GM19043 (cell line): ENCODE measurements at regions not wholly inside any gene's neighbourhood (a gene's known extent, or its start where the extent isn't known, plus 50 kb on each side); places are given as distances from the start of the nearest gene placed in this dataset.

Source experiments
- ATAC-seq: cut with Tn5 transposase; IDR thresholded peaks from one replicate; pipeline ENCODE4 v1.9.1; 2021; ENCODE audit warnings: low read depth; ENCODE audit not compliant: unreplicated experiment

DNA sequence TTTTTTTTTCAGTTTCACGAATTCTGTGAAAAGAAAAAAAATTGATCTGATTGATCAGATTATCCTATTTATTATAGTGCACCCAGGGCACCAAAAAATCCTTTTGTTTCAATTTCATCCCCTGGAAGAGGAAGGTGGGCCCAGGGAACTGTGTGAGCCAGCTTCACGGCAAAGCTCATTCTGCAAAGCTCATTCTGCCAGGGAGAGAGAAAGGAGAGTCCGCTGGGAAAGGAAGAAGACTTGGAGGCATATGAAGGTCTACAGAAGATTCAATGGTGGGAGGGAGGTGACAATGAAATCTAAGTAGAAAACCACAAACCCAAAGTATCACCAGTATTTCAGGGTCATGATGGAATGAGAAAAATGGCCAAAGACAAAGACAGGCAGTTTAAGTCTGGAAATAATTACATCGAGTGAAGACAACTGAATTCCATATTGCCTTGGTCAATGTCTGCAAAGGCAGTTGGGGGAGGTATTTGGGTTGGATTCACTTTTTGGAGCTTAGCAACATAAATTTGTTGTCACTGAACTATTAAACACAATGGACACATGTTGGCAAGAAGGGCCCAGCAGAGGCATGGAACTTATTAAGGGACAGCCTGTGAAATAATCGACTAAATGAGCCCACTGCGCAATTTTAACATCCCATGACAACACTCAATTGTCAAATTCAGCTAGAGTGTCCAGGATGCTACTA is 587.8 kb upstream of the MKI67 start:
- no peak for ATAC-seq

DNA sequence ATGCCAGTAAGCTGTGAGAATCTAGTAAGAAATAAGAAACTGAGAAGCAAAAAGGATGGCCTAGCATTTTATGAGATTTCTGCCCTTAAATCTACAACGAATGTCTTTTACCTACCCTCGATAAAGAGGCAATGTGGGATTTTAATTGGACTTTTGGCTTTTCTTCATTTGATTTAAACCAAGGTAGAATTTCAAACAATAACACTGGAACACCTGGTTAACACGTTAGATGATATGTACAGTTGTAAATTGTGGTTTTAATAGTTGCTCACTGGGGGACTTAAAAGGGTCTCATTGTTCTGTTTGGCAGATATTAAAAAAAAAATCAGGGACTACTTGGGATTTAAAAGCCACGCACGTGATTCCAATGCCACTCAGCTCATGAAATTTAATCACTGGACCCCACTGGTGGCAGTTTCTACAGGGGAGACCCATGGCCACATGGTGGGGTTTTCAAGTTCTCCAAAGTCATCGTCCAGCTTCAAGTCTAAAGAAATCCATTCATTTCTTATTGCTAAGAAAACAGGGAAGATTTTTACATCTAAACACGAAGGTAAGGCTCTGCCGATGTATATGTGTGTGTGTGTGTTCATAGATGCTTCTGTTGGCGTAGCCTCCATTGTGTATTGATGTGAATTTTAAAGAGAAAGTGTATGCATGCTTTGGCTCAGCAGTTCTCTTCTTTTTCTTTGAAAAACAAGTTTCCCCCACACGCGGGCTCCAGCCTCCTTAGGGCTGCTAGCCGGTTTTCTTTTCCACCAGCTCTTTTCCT is 588.6 kb upstream of the MKI67 start:
- ATAC-seq = no peak

DNA sequence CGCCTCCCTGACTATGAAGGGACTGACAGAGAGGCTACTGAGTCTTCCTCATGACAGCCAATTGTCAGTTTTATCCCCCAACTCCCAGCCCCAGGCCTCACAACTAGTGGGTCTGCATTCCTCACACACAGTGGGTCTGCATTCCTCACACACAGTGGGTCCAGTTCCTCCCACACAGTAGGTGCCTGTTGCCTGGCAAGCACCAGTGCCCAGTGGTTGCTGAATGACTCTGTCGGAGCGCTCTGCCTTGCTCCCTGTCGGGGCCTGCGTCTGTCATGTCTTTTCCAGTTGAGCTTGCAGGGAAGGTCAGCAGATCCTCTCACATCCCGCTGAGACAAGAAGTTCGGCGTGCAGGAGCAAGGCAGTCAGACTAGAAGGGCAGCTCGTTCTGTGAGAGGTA is 590.0 kb upstream of the MKI67 start:
- ATAC-seq = no peak

DNA sequence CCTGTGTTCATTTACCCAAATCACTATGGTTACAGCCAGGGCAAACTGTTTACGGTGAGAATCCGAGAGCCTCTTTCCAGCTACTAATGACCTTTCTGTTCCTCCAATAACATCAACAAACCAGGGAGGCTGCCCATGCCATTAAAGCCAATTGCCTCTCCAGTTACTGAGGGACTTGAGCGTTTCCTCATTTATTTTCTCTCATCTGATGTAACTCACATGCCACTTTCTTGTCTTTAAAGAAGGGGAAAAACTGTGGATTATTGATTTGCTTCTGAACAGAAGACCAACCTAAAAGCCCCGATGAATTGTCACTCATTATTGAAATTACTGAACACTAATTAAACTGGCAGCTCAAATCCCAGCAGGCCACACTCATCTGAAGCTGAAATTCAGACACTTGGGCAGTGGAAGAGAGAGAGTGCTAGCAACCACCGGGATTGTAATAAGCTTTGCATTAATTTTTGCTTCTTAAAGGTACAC is 595.8 kb upstream of the MKI67 start:
- no peak for ATAC-seq

DNA sequence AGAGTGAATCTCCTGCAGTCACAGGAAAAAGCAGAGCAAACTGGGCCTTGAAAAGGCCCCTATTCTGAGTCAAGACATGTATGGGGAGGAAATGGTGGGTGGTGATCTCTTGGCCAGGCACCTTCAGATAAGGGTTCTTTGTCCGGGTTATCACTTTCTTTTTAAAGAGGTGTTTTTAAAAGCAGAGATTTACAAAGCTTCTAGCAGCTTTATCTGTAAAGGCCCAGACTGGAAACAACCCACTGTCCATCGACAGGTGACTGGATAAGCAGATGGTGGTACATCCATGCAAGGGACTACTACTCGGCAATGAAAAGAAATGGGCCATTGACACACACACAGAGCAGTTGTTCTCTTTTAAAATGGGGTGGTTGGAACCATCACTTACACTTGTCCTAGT is 596.7 kb upstream of the MKI67 start:
- ATAC-seq = no peak

DNA sequence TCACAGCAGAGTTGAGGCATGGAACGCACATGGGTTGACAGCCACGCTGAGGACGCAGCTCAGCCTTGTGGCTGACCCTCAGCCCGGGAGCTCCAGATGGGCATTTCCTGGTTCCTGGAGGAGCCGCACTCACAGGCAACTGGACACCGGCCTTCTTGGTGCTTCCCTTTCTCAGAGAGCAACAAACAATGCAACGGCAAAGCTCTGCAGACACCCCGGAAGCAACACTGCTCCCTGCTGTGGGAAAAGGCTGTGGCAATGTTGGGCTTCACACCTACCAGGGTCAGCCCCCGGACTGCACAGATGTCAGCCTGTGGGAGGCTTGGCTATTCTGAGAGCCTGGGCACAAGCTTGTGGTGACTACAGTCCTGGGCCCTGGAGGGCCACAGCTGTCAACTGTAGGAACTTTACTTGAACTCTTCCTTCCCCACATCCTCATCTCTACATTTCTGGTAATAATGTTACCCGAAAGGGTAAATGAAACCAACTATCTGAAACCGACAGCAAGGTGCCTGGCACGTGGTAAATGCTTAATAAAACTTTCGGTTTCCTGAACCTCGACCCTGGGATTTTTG is 597.5 kb upstream of the MKI67 start:
- no peak for ATAC-seq

DNA sequence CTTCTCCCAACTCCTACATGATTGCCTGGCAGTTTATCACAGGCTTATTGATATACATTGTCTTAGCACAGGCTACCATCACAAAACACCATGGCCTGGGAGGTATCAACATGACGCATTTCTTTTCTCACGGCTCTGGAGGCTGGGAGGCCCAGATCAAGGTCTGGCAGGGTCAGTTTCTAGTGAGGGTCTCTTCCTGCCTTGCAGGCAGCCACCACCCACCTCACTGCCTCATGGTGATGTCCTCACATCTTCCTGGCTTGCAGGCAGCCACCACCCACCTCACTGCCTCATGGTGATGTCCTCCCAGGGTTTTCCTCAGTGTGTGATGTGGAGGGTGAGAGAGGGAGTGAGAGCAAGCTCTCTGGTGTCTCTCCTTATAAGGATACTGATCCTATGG is 599.3 kb upstream of the MKI67 start:
- ATAC-seq = no peak

DNA sequence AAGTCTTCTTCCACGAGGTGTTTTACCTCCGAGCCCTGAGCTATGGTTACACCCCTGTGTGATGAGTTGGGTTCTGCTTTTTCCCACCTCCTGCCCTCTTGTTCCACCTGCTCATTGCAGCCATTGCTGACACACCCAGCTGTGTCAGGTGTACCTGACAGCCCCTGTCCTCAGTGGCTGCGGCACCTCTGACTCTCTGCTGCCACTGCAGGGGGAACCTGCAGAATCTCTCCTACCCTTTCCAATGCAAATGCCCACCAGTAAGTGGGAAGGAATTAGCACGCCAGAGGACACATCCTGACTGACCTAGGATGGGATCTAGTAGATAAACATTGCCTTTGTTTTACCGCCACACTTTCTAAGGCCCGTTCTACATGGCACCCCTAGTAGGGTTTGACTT is 600.9 kb upstream of the MKI67 start:
- no peak for ATAC-seq

DNA sequence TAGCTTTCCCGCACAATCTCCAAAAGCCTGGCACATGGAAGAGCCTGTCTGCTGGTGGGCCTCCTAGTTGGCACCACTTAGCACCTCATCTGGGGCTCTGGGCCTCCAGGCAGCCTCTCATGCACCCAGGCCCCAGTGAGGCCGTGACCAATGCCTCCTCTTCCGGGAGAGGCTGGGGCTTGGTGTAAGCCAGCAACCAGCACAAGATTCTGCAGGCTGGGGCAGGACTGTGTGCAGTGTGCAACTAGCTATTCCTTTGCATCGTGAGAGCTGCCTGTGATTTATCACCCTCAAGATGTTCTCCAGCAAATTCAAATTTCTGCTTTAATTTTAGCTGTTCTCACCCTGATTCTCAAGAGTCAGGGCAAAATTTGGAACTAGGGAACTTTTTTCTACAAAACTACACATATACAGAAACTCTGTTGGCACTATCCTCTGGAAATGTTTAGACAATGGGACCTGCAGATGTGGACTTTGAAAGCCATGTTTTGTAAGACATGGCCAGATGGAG is 603.7 kb upstream of the MKI67 start:
- ATAC-seq = no peak

DNA sequence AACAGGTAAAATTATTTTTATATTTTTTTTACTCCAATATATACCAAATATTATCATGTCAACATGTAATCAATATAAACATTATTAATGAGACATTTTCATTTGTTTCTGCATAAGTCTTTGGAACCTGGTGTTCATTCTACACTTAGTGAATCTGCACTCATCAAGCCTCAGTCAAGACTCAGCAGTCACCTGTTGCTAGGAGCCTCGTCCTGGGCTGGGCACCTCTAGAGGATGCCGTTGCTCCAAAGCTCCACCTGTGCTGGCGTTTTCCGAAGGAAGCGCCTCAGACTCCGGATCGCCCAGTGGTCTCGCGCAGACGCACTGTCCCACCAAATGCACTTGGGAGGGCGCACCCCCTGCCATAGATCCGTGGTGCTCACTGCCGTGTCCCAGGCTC is 604.7 kb upstream of the MKI67 start:
- ATAC-seq = no peak

DNA sequence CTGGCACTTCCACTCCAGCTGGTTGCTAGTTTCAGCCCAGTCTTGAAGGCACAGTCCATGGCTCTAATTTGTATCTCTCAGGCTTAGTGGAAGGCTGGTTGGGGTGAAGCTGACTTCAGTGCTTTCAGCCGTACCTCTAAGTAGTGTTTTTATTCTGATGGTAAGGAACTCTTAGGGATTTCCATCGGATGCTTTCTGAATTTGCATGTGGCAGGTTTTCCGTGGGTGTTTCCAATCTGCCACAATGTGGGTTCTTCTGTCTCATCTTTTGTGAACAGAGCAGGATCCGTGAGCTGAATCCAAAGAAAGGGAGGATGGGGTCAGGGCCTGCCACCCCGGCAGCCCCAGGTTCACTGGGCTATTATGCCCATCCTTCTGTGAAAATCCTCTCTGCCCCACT is 607.9 kb upstream of the MKI67 start:
- ATAC-seq = no peak

DNA sequence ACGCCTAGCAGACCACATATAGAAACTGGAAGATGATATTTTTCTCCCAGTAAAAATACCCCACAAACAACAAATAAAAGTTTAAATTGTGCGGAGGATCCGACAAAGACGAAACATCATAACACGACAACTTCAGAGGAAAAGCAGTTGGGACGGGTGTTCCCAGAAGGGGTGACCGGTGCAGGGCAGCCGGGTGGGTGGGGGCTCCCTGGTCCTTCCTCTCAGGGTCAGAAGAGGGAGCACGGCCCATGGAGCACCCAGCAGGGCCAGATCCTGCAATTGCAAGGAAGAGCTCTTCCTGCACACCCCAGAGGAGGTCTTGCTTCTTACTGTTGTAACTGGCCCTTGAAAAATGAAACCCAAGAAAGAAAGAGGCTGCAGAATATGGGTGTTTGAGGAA is 608.5 kb upstream of the MKI67 start:
- ATAC-seq = no peak

DNA sequence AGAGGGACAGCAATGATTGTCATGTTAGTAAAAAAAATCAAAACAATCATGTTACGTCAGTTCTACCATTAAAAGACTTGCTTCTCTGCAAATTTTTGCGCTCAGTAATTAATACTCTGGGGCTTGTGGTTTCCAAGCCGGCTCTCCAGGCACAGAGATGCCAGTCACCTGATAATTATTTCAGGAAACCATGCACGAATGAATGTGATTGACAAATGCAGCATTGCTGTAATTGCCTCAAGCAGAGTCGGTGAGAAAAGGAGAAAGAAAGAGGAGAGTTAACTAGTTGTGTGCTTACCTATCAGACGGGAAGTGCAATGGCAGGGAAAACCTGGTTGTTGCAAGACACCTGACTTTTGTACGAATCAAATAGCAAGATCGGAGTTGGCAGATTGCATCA is 609.8 kb upstream of the MKI67 start:
- no peak for ATAC-seq

DNA sequence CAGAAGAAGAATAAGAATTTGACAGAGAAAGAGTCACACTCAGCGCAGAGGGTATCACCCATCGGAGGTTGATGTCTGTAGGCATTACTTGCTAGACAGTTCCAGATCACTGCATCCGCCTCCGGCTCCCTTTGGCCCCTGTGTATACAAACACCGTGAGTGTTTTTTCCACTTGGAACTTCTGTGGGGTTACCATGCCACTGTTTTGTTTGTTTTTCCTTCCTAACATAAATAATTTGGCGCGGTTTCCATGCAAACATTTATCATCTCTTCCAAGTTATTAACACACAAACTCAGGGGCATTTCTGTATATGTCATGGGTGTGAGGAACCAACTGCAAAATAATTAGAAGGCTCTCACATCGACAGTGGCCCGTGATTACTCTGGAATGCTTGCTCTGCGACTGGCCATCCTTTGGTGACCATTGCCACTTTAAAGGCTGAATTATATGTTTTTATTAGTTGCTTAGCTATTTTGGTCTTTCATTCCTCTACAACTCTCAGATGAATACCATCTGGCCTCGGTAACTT is 612.2 kb upstream of the MKI67 start:
- no peak for ATAC-seq

DNA sequence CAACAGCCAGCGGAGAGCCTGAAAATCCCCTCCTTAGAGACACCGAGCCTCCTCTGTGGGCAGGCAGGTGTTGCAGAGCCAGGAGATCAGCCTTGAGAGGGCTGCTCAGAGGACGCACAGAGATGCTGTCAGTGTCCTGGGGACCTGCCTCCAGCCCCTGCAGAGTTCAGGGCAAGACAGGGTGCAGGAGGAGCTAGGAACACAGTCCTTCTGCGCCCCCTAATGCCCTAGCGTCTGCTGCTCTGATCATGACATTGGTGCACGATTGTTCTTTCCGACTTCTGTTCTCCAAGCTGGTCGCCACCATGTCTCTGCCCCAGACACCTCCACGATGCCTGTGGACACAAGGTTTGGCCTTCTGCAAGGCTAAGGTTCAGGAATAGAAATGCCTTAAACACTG is 613.7 kb upstream of the MKI67 start:
- ATAC-seq = no peak

DNA sequence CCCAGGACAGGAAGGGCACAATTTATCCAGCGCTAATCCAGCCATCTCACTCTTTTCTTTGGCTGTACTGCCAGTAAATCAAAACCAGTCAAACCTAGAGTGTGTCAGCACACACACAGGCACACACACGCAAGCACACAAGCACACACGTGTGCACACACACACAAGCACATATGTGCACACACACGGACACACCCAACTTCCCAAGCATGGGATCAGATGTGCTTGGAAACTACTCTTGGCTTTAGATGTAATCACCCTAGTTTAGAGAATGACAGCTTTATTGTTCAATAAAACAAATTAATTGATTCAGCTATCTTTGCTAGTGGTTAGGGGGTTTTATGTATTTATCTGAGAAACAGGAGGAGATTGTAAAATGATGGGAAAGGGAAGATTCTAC is 615.0 kb upstream of the MKI67 start:
- no peak for ATAC-seq

DNA sequence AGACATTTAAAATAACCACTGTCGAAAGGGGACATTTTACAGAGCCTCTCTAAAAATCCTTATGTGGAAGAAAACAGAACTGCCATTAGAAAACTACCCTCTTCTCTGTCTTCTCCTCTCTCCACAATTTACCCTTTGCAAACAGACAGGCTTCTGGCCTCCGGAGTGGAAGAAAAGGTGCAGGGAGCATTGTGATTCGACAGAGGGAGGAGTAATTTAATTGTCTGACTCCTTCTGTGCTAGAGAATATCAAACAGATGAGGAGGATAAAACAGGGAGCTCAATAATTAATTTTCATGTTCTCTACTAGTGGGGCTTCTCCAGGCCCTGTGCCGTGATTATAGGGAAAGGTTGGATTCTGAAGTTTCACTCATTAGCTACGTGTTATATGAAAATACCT is 615.5 kb upstream of the MKI67 start:
- ATAC-seq = no peak

DNA sequence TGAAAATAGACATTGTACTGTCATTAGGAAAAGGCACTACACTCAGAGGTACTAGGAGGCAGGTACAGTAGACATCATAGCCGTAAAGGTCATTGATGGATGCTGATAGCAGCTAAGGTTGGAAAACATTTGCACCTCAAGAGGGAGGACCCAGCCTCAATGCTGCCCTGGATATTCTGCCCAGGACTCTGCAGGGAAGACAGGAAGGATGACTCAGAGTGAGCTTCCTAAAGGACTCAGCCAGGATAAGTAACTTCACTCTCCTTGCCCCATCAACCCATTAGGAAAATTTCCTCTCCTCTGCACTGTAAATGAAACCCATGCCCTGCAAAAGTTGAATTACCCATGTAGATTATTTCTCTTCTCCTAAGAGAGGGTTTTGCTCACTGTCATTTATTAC is 617.9 kb upstream of the MKI67 start:
- no peak for ATAC-seq

DNA sequence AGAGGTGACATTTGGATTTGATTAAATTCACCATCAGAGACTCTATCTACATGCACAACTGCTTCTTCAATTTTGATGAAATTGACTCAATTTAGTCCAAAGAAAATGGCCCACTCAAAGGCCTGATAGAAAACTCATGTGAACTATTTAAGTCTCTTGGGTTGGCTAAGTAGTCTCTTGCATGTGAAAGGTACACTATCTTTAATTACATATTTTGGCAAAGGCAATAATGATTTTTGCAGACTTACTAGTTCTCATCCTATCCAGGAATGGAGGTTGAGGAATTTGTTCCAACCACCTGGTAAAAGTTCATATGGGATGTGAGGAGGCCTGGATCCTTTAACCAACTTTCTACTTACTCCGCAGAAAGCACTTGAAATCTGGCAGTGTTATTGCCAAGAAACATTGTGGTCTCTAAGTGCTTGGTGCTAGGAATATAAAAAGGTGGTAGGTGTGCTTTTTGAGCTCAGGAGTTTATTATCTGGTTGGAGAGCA is 618.6 kb upstream of the MKI67 start:
- ATAC-seq = no peak

DNA sequence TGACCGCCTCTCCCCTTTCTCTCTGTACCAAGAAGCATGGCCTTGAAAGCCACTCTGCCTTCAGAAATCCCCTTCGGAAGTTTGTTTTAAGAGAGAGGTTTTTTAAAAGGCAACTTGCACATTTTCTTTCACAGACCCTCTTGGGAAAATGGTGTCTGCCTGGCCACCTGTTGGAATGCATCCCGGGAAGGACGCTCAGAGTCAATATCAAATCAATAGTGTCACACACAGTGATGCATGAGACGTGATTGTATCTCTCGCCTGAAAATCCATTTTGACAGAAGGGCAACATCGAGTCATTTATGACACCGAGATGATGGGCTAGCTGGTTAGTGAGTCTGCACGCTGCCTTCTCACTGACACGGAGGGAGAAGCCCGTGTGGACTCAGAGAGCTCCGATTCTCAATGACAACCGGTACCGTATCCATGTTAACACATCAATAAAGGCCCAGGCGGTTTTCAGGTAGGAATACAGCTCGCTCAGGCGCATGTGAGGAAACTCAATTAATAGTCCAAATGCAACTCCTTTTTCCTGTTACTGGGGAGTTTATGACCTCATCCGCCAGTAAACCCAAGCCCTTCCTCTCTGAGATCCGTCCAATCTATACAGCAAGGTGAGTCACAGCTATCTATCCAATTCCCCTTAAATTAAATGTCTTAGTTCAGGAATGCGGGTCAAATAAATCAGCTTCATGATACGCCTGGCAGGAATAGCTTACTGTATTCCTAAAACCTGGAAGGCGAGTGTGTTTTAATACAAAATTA is 621.5 kb upstream of the MKI67 start:
- ATAC-seq = no peak

DNA sequence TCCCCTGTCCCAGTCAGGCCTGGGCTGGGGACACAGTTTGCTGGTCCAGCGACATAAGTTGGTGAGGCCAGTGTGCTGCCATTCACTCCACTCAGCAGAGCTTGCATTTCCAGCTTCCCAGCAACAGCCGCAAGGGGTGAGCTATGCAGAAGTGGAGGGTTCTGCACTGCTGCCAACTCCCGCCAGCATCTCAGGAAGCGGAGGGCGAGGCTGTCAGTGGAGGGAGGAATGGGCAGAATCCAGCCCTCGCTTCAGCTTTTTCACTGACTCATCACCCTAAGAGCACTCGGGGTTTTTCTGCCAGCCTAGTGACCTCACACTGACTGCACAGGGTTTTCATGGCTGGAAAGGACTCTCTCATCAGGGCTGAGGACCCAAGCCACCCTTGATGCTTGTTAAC is 625.1 kb upstream of the MKI67 start:
- ATAC-seq = no peak
